ENCODE measurements at regions not wholly inside any gene's neighbourhood (a gene's known extent, or its start where the extent isn't known, plus 50 kb on each side); places are given as distances from the start of the nearest gene placed in this dataset.

DNA sequence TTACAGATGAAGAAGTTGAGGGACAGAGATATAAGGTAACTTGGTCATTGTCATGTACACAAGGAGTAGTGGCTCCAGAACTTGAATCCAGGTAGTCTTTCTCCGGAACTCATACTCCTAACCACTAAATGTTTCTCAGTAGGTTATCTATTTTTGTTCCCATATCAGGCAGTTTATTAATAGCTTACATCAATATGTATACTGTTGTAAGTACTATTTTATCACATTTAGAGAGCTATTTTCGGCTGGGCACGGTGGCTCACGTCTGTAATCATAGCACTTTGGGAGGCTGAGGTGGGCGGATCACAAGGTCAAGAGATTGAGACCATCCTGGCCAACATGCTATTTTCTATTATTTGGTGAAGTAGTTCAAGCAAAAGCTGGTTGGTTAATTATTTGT, 415.6 kb upstream of the FBXO33 start:
- ATAC-seq (ENCODE audit: low FRiP score), result no peak
- TF ChIP-seq, protein P1, sequence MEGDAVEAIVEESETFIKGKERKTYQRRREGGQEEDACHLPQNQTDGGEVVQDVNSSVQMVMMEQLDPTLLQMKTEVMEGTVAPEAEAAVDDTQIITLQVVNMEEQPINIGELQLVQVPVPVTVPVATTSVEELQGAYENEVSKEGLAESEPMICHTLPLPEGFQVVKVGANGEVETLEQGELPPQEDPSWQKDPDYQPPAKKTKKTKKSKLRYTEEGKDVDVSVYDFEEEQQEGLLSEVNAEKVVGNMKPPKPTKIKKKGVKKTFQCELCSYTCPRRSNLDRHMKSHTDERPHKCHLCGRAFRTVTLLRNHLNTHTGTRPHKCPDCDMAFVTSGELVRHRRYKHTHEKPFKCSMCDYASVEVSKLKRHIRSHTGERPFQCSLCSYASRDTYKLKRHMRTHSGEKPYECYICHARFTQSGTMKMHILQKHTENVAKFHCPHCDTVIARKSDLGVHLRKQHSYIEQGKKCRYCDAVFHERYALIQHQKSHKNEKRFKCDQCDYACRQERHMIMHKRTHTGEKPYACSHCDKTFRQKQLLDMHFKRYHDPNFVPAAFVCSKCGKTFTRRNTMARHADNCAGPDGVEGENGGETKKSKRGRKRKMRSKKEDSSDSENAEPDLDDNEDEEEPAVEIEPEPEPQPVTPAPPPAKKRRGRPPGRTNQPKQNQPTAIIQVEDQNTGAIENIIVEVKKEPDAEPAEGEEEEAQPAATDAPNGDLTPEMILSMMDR (IDR thresholded peaks at IDR 0.05), result no peak
- no peak for DNase-seq (ENCODE audit: low spot score)

DNA sequence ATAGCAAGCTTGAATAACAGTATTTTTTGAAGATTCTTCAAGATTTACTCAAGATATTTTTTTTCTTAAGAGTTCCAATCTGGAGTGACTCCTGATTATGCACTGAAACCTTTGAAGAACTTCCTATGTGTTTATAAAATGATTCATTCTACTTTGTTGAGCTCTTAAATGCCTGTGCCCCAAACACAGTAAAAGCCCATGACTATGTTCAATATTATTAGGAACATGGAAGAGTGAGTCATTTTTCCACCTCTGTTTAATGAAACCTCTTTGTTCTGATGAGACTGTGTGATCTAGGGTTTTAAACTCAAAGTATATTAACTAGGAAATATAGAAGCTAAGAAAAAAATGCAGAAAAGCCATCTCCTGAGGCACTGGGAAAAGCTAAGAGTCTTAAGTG, 415.0 kb upstream of the FBXO33 start:
- ATAC-seq (ENCODE audit: low FRiP score) (no peak), DNase-seq (ENCODE audit: low spot score) (no peak)
- TF ChIP-seq, protein P1 (IDR thresholded peaks at IDR 0.05), result no peak

DNA sequence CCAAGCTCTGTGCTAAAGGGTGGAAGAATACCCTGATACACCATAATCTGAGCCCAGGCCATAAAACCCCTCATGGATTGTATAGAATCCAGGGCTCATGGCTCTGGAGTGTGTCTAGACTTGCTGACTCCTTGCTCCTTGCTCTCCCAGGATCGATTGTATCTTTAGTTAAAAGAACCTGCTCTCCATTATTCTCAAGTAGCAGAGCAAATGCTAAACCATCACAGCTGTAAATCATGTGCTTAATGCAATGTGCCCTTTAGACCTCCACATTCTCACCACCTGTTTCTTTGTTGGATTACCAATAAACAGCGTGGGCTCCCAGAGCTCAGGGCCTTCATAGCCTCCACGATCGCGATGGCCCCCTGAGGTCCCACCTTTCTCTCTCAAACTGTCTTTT, 411.6 kb upstream of the FBXO33 start:
- ATAC-seq (ENCODE audit: low FRiP score) (no peak), DNase-seq (ENCODE audit: low spot score) (no peak)
- TF ChIP-seq, protein P1 (IDR thresholded peaks at IDR 0.05), result no peak

DNA sequence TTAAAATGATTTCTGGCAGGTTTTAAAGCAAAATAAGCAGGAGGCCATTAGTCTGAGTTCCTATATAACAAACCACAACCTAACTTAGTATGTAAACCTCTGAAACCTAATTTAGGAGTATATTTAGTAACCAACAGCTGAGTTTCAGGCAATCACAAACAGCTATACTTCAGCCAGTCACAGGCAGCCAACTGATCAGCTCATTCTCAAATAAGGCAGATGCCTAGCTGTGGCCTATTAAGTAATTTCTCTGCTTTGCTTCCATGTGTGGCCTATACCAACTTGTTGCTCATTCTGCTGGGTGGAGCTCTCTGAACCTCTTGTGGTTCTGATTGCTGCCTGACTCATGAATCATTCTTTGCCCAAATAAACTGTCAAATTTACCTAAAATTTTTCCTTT, 408.9 kb upstream of the FBXO33 start:
- no peak for ATAC-seq (ENCODE audit: low FRiP score)
- TF ChIP-seq, protein P1 (IDR thresholded peaks at IDR 0.05), result no peak
- no peak for DNase-seq (ENCODE audit: low spot score)

DNA sequence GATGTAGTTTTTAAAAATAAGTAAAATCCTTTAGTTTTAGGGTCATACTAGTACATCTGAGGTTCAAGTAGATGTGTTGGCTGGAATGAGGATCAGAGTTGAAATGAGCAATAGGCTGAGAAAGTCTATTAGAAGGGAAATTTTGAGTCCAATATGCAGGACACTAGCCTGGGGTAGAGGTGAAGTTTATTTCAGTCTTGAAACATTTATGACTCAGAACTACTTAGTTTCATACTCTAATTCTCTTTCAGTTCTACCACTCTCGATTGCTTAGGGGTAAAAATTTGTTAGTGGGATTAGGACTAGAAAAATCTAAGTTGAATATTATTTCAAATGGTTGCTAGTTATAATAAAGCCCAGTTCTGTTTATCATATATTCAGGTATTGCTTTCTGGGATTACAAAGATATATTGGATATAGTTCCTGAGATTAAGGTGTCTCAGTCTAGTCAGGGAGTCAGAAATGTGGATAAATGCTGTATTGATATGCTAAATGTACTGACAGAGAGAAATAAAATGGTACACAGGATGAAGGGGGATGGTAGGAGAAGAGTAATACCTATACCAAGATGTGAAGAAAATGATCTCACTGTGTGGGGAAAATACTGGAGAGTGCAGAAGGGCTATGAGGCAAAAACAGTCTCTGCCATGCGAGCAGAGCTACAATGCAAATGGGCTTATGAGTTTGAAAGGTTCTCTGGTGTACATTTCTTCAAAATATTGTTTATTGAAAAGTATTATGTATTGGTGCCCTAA, 395.8 kb upstream of the FBXO33 start:
- ATAC-seq (ENCODE audit: low FRiP score) (no peak), DNase-seq (ENCODE audit: low spot score) (no peak)
- TF ChIP-seq, protein P1 (IDR thresholded peaks at IDR 0.05), result no peak

DNA sequence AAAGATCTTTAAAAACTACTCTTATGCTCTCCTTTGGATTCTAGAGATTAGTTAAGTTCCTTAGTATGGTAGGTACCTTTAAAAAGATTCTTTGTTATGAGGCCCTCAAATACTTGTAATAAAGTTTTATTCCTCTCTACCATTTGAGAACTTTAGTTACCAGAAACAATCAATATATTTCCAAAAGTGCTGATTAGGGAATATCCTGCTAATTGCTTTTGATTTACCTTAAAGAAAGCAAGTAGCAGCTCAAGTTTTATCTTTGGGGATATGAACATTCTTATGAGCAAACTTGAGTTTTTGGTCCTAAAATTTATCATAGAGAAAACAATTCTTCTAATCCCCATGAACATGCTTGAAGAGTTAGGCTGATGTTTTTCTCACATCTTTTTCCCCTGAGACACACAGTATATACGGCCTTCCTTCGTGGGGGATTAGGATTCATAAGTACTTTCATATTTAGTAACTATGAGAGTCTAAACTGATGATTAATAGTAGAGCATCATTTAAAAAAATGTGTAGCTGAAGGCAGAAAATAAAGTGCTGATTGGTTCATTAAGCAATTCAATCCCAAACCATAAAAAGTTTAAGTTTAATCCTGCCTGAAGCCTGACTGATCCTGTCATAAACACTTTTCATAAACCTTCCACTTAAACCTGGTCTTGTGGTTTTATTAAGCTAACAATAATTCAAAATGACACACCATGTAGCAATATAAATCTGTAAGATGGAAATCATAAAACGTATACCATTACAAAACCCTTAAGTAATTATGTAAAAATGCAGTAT, 380.5 kb upstream of the FBXO33 start:
- TF ChIP-seq, protein P1 (IDR thresholded peaks at IDR 0.05), result no peak
- ATAC-seq (ENCODE audit: low FRiP score), result no peak
- DNase-seq (ENCODE audit: low spot score), result no peak

DNA sequence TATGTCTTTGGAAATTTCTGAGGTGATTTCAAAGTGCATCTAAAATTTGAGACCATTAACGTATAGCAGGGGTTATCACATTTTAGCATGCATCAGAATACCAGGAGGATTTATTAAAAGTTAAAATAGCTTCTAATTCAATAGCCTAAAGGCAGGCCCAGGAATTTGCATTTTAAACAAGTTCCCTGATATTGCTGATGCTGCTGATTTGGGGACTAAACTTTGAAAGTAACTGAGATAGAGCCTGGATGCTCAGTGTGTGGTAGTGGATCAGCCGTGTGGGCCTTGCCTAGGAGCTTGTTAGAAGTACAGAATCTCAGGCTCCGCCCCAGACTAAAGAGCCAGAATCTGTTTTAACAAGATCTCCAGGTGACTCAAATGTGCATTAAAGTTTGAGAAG, 375.0 kb upstream of the FBXO33 start:
- no peak for DNase-seq (ENCODE audit: low spot score)
- TF ChIP-seq, protein P1 (IDR thresholded peaks at IDR 0.05), result no peak
- ATAC-seq (ENCODE audit: low FRiP score), result no peak
